Transverse colon (tissue), 4 donors: ENCODE measurements at regions not wholly inside any gene's neighbourhood (a gene's known extent, or its start where the extent isn't known, plus 50 kb on each side); places are given as distances from the start of the nearest gene placed in this dataset.

Experiments used
- DNase-seq: peaks from one replicate; pipeline ENCODE4 v3.0.0-alpha.2; 2019
- H3K27ac ChIP-seq, 4 donors: fragments of 200-600 bp; sonication (generic); 2 replicates each; pipeline ENCODE4 v1.5.1; 2016 to 2018; ENCODE audit warnings: inconsistent platforms in 4 of 4
- H3K27me3 ChIP-seq: fragments of 200-600 bp; sonication (generic); 2 replicates; pipeline ENCODE4 v1.5.1; 2017; ENCODE audit warnings: inconsistent platforms
- H3K36me3 ChIP-seq, 4 donors: fragments of 200-600 bp; sonication (generic); 2 replicates each; pipeline ENCODE4 v1.5.1; 2017 to 2019; ENCODE audit warnings: inconsistent platforms in 4 of 4
- H3K4me1 ChIP-seq, 4 donors: fragments of 200-600 bp; sonication (generic); 2 replicates each; pipeline ENCODE4 v1.5.1; 2017 to 2020; ENCODE audit warnings: inconsistent platforms in 4 of 4
- H3K4me3 ChIP-seq, 4 donors: fragments of 200-600 bp; sonication (generic); 1 replicate in 1 of 4; 2 replicates in 3 of 4; pipeline versions ENCODE4 v1.5.1 to v1.6.1; 2017 to 2019; ENCODE audit warnings: inconsistent platforms in 4 of 4
- H3K9me3 ChIP-seq, 2 donors: fragments of 200-600 bp; sonication (generic); 2 replicates each; pipeline ENCODE4 v1.5.1; 2017 to 2019; ENCODE audit warnings: inconsistent platforms in 2 of 2
- EP300 ChIP-seq: sonication (generic); formaldehyde crosslinking; IDR thresholded peaks from one replicate; pipeline ENCODE4 v1.6.1; 2017; ENCODE audit warnings: antibody characterized with exemption, low read depth
- POLR2A ChIP-seq: fragments of 450-650 bp; IDR thresholded peaks from one replicate; pipeline ENCODE4 v1.6.1; 2016; ENCODE audit warnings: antibody characterized with exemption, mild to moderate bottlenecking, moderate library complexity
- POLR2AphosphoS5 ChIP-seq, 3 donors: sonication (generic); formaldehyde crosslinking; IDR thresholded peaks; one replicate each; pipeline ENCODE4 v1.6.1; 2016; ENCODE audit warnings: antibody characterized with exemption in 3 of 3
- WGBS, 2 donors: methylation state at CpG; one replicate each; pipeline ENCODE4 v1.1.5; 2018; ENCODE audit warnings: low coverage in 1 of 2; 5-methylcytosine and 5-hydroxymethylcytosine counted together
- in situ Hi-C, 4 donors: fragments of 200-750 bp; cut with MboI; loops; one replicate each; pipeline versions ENCODE4 v1.15.0 to v1.15.1; 2017; ENCODE audit warnings: low sequenced_read_pairs in 3 of 4, low pct_ligation_motif_present in 1 of 4, low pct_unique_long_range_greater_than_20kb in 1 of 4
- intact Hi-C: fragments of 100-400 bp; cut with DNase I; formaldehyde crosslinking; loops from one replicate; pipeline ENCODE4 v1.15.1; 2023; ENCODE audit warnings: low total_unique reads
- TF ChIP-seq, protein P1 (sequence below), 5 experiments: fragments of 200-600 bp in 3 of 5; fragments of 450-650 bp in 2 of 5; sonication (generic) in 3 of 5; IDR thresholded peaks; 1 replicate in 2 of 5; 2 replicates in 3 of 5; pipeline ENCODE4 v1.5.1; 2016 to 2017; ENCODE audit warnings: antibody characterized with exemption in 5 of 5, inconsistent platforms in 3 of 5, mild to moderate bottlenecking in 2 of 5, moderate library complexity in 1 of 5

DNA sequence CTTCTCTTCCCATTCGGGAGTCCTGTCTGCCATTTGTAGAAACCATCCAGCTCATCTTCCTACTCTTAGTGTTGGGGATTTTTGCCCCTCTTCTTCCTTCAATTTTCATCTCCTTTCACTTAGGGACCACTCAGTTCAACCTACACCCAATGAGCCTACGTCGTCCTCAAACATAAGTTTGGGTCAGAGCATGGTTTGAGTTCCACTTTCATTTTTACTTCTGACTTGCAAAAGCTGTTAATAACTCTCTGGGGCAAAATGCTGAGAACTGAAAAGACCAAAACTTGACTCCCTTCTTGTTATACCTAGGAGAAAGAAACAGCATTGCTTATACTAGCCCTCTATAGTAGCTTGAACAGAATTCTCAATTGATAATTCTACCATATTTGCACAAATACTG, 381.5 kb upstream of the MPDZ start:
- no peaks in the 10 kb centered on the region for H3K4me1 ChIP-seq
- H3K27ac ChIP-seq, result no peak overlapping the region
- intact Hi-C loops, result no loop called here
- WGBS, 2 donors, result 59 to 89% methylated on average over 2 to 3 of the region's 3 CpGs
- DNase-seq, result no peak
- in situ Hi-C loops, result no loop called here
- no peak overlapping the region for H3K4me3 ChIP-seq
- H3K27me3 ChIP-seq, result no peaks in the 10 kb centered on the region
- no peaks in the 10 kb centered on the region for H3K9me3 ChIP-seq
- no peaks in the 10 kb centered on the region for H3K36me3 ChIP-seq
- TF ChIP-seq POLR2A (no peak), EP300 (no peak), POLR2AphosphoS5 (IDR thresholded peaks at IDR 0.05) (no peak)
- TF ChIP-seq, protein P1, sequence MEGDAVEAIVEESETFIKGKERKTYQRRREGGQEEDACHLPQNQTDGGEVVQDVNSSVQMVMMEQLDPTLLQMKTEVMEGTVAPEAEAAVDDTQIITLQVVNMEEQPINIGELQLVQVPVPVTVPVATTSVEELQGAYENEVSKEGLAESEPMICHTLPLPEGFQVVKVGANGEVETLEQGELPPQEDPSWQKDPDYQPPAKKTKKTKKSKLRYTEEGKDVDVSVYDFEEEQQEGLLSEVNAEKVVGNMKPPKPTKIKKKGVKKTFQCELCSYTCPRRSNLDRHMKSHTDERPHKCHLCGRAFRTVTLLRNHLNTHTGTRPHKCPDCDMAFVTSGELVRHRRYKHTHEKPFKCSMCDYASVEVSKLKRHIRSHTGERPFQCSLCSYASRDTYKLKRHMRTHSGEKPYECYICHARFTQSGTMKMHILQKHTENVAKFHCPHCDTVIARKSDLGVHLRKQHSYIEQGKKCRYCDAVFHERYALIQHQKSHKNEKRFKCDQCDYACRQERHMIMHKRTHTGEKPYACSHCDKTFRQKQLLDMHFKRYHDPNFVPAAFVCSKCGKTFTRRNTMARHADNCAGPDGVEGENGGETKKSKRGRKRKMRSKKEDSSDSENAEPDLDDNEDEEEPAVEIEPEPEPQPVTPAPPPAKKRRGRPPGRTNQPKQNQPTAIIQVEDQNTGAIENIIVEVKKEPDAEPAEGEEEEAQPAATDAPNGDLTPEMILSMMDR (IDR thresholded peaks at IDR 0.05), result no peak

GRCh38 chr9:13651969-13652663, 372.6 kb upstream of the MPDZ start:
- Histone ChIP-seq H3K4me1 (no peaks in the 10 kb centered on the region), H3K36me3 (no peaks in the 10 kb centered on the region), H3K4me3 (no peak overlapping the region), H3K27me3 (no peaks in the 10 kb centered on the region), H3K27ac (no peak overlapping the region), H3K9me3 (peaks cover 0 to 2% of the 10 kb centered on the region in 2 donors)
- no peak for DNase-seq
- WGBS, 2 donors, result 63 to 69% methylated on average over 6 of the region's 6 CpGs
- in situ Hi-C loops, result no loop called here
- intact Hi-C loops, result no loop called here
- TF ChIP-seq EP300 (no peak), POLR2A (no peak), POLR2AphosphoS5 (IDR thresholded peaks at IDR 0.05) (no peak)
- TF ChIP-seq, protein P1 (IDR thresholded peaks at IDR 0.05), result no peak

DNA sequence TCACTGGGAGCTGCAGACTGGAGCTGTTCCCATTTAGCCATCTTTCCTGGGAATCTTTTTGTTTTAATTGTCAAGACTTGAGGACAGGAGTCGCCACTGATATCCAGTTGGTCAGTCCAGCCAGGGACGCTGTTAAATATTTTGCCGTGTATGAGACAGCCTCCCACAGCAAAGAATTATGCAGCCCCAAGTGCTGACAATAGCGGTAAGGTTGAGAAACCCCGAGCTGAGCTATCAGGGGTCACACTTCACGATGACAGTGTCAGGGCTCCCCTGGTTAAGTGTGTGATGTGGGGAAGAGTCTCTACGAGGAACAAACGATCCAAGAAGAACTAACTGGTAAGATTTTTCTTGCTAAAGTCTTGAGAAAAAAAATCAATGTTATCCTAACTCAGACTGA, 372.0 kb upstream of the MPDZ start:
- Histone ChIP-seq H3K27ac (no peak overlapping the region), H3K36me3 (no peaks in the 10 kb centered on the region), H3K27me3 (no peaks in the 10 kb centered on the region), H3K4me3 (no peak overlapping the region), H3K4me1 (no peaks in the 10 kb centered on the region), H3K9me3 (peaks cover 0 to 2% of the 10 kb centered on the region in 2 donors)
- in situ Hi-C loops, result no loop called here
- DNase-seq, result no peak
- 72 to 89% methylated on average over 3 to 8 of the region's 8 CpGs for WGBS, 2 donors
- intact Hi-C loops, result no loop called here
- TF ChIP-seq POLR2A, result no peak
- TF ChIP-seq, protein P1 (IDR thresholded peaks at IDR 0.05), result no peak
- no peak for TF ChIP-seq POLR2AphosphoS5 (IDR thresholded peaks at IDR 0.05)
- TF ChIP-seq EP300, result no peak

DNA sequence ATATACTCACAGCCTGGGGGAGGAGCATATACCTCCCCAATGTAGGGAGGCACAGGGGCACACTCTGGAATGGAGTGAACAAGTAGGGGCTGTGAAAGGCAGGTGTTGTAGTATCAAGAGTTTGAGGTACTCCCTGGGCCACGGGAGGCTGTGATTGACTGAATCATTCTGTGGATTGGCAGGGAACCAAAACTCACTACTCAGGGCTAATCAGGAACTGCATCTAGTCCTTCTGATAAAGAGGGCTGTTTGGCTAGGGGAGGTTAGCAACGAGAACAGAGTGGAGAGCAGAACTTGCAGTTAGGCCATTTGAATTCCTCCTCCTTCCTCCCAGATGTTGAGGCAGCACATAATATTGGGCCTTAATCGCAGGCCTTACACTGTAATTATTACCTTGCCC, 369.2 kb upstream of the MPDZ start:
- H3K36me3 ChIP-seq, result no peaks in the 10 kb centered on the region
- H3K27me3 ChIP-seq, result no peaks in the 10 kb centered on the region
- H3K27ac ChIP-seq, result no peak overlapping the region
- in situ Hi-C loops (no loop called here), intact Hi-C loops (no loop called here)
- 65% methylated on average over 3 of the region's 3 CpGs; no CpG with 5 or more reads in 1 of the 2 donors for WGBS, 2 donors
- no peak for DNase-seq
- peaks cover 0 to 2% of the 10 kb centered on the region in 2 donors for H3K9me3 ChIP-seq
- TF ChIP-seq POLR2AphosphoS5 (IDR thresholded peaks at IDR 0.05) (no peak), POLR2A (no peak), EP300 (no peak)
- TF ChIP-seq, protein P1 (IDR thresholded peaks at IDR 0.05), result no peak
- H3K4me1 ChIP-seq, result no peaks in the 10 kb centered on the region
- no peak overlapping the region for H3K4me3 ChIP-seq
